Activated CD8-positive, alpha-beta memory T cell treated with anti-CD3 and anti-CD28 coated beads for 1 hour (primary cell): ENCODE measurements at regions not wholly inside any gene's neighbourhood (a gene's known extent, or its start where the extent isn't known, plus 50 kb on each side); places are given as distances from the start of the nearest gene placed in this dataset.

Experiments
- DNase-seq, 2 donors: peaks; one replicate each; pipeline ENCODE4 v3.0.0-alpha.2; 2020; ENCODE audit warnings: low read depth in 1 of 2; ENCODE audit errors: extremely low read depth in 1 of 2

DNA sequence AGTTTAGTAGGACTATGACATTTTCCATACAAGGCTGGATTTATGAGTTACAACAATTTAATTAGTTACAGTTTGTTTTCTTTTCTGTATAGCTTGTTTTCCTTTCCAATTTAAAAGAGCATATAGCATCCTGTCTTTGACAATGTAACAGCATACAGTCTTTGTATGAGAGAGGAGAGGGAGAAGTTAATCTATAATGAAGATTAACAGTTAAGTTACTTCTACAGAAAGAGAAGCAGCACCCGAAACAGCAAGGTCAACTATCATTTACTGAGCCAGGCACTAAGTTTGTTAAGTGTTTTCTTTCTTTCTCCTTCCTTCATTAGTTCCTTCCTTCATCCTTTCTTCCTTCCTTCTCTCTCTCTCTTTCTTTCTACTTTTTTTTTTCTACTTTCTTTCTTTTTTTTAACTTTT, 52.3 kb upstream of the RAB4A start:
- no peak for DNase-seq

GRCh38 chr1:229220163-229220846, 50.6 kb upstream of the RAB4A start:
- no peak for DNase-seq

- DNase-seq = no peak
Observed at GRCh38 chr1:229221106-229222019, 49.5 kb upstream of the RAB4A start.
